ENCODE measurements at regions not wholly inside any gene's neighbourhood (a gene's known extent, or its start where the extent isn't known, plus 50 kb on each side); places are given as distances from the start of the nearest gene placed in this dataset.

GRCh38 chr12:124109760-124110159 lies 136.7 kb downstream of the ZNF664 start:
- Histone ChIP-seq H4K20me1 (ENCODE audit: insufficient read depth, low read length) (no peaks in the 10 kb centered on the region), H3K4me3 (ENCODE audit: insufficient read depth, low read length) (no peak overlapping the region), H3K27ac (ENCODE audit: low read depth, low read length) (no peak overlapping the region), H3K27me3 (ENCODE audit: insufficient read depth, low read length) (peaks cover 4% of the 10 kb centered on the region), H2AFZ (ENCODE audit: low read length) (no peak overlapping the region), H3K36me3 (ENCODE audit: insufficient read depth, low read length) (no peaks in the 10 kb centered on the region), H3K4me2 (ENCODE audit: insufficient read depth, low read length) (no peak overlapping the region), H3K9me3 (ENCODE audit: low read depth, low read length) (no peaks in the 10 kb centered on the region), H3K4me1 (ENCODE audit: insufficient read depth, low read length) (no peaks in the 10 kb centered on the region), H3K79me2 (ENCODE audit: insufficient read depth, low read length) (no peaks in the 10 kb centered on the region)
- DNase-seq (ENCODE audit: insufficient read length, low spot score, missing footprints), result peak; percentile 93
- TF ChIP-seq, protein P1, sequence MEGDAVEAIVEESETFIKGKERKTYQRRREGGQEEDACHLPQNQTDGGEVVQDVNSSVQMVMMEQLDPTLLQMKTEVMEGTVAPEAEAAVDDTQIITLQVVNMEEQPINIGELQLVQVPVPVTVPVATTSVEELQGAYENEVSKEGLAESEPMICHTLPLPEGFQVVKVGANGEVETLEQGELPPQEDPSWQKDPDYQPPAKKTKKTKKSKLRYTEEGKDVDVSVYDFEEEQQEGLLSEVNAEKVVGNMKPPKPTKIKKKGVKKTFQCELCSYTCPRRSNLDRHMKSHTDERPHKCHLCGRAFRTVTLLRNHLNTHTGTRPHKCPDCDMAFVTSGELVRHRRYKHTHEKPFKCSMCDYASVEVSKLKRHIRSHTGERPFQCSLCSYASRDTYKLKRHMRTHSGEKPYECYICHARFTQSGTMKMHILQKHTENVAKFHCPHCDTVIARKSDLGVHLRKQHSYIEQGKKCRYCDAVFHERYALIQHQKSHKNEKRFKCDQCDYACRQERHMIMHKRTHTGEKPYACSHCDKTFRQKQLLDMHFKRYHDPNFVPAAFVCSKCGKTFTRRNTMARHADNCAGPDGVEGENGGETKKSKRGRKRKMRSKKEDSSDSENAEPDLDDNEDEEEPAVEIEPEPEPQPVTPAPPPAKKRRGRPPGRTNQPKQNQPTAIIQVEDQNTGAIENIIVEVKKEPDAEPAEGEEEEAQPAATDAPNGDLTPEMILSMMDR (IDR thresholded peaks at IDR 0.05; ENCODE audit: extremely low read depth, low read depth, low read length), result no peak

DNA sequence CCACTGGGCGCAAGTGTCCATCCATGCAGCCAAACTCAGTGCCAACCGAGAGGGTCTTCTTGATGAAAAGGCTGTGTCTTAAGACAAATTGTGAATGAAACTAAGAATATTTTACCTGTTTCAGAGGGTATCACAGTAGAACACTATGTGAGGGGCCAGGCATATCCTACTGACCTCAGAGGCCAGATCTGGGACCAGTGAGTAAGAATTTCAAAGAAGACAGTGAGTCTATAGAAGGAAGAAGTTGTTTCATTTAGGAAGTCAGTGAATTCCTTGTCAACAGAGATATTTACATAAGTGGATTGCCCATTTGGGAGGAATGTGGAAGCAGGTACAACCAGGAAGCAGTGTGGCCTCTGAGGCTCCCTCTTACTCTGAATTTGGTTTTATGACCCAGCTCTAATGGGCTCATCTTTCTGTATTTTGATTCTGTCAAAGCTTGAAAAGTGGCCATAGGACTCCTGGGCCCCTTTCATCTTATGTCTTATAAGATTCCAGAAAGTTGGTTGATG lies 137.4 kb downstream of the ZNF664 start:
- H3K79me2 ChIP-seq (ENCODE audit: insufficient read depth, low read length), result no peaks in the 10 kb centered on the region
- no peaks in the 10 kb centered on the region for H3K4me1 ChIP-seq (ENCODE audit: insufficient read depth, low read length)
- no peak for DNase-seq (ENCODE audit: insufficient read length, low spot score, missing footprints)
- H3K27ac ChIP-seq (ENCODE audit: low read depth, low read length), result no peak overlapping the region
- H3K4me2 ChIP-seq (ENCODE audit: insufficient read depth, low read length), result no peak overlapping the region
- H4K20me1 ChIP-seq (ENCODE audit: insufficient read depth, low read length), result no peaks in the 10 kb centered on the region
- H2AFZ ChIP-seq (ENCODE audit: low read length), result no peak overlapping the region
- no peak overlapping the region for H3K4me3 ChIP-seq (ENCODE audit: insufficient read depth, low read length)
- peaks cover 11% of the 10 kb centered on the region for H3K27me3 ChIP-seq (ENCODE audit: insufficient read depth, low read length)
- TF ChIP-seq, protein P1 (IDR thresholded peaks at IDR 0.05; ENCODE audit: extremely low read depth, low read depth, low read length), result no peak
- no peaks in the 10 kb centered on the region for H3K36me3 ChIP-seq (ENCODE audit: insufficient read depth, low read length)
- no peaks in the 10 kb centered on the region for H3K9me3 ChIP-seq (ENCODE audit: low read depth, low read length)

DNA sequence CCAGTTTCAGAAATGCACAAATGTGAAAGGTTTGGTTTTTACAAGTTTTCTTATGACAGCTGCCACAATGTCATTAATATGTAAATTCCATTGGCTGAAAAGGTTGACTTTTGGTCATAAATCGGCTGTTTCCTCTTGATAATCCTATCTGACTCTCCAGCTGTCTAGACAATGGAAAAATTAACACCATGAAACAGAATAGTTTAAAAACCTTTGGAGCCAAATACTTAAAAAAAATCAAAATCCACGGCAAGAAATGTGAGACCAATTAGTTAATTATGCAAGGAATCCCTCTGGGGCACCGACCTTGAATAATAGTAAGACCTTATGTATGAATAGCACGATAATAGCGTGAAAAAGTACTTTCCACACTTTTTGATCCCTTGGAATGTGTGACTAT lies 138.0 kb downstream of the ZNF664 start:
- H2AFZ ChIP-seq (ENCODE audit: low read length), result no peak overlapping the region
- H3K27ac ChIP-seq (ENCODE audit: low read depth, low read length), result no peak overlapping the region
- H3K36me3 ChIP-seq (ENCODE audit: insufficient read depth, low read length), result no peaks in the 10 kb centered on the region
- H3K9me3 ChIP-seq (ENCODE audit: low read depth, low read length), result no peaks in the 10 kb centered on the region
- DNase-seq (ENCODE audit: insufficient read length, low spot score, missing footprints), result no peak
- H3K4me3 ChIP-seq (ENCODE audit: insufficient read depth, low read length), result no peak overlapping the region
- TF ChIP-seq, protein P1 (IDR thresholded peaks at IDR 0.05; ENCODE audit: extremely low read depth, low read depth, low read length), result no peak
- no peaks in the 10 kb centered on the region for H3K4me1 ChIP-seq (ENCODE audit: insufficient read depth, low read length)
- H3K4me2 ChIP-seq (ENCODE audit: insufficient read depth, low read length), result no peak overlapping the region
- H3K79me2 ChIP-seq (ENCODE audit: insufficient read depth, low read length), result no peaks in the 10 kb centered on the region
- peaks cover 16% of the 10 kb centered on the region for H3K27me3 ChIP-seq (ENCODE audit: insufficient read depth, low read length)
- no peaks in the 10 kb centered on the region for H4K20me1 ChIP-seq (ENCODE audit: insufficient read depth, low read length)

DNA sequence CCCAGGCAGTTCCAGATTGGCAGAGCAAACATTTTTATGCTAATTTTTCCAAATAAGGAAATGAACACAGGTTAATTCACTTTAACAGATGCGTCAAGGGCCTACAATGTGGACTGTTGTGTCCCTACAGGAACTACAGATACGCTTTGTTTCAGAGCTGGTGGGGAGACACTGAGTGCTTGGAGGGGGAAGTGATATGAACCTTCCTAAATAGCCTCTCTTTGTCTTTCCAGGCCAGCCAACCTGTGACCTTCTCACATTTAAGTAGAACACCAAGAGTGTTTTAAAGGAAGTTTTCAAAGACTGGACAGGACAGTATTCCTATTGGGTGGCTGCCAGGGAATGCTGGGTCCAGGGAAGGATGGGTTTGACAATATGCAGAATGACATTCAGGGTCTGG lies 141.3 kb downstream of the ZNF664 start:
- DNase-seq (ENCODE audit: insufficient read length, low spot score, missing footprints), result no peak
- no peaks in the 10 kb centered on the region for H3K79me2 ChIP-seq (ENCODE audit: insufficient read depth, low read length)
- no peaks in the 10 kb centered on the region for H3K36me3 ChIP-seq (ENCODE audit: insufficient read depth, low read length)
- TF ChIP-seq, protein P1 (IDR thresholded peaks at IDR 0.05; ENCODE audit: extremely low read depth, low read depth, low read length), result no peak
- H3K27me3 ChIP-seq (ENCODE audit: insufficient read depth, low read length), result peaks cover 27% of the 10 kb centered on the region
- H3K4me3 ChIP-seq (ENCODE audit: insufficient read depth, low read length), result no peak overlapping the region
- no peaks in the 10 kb centered on the region for H3K9me3 ChIP-seq (ENCODE audit: low read depth, low read length)
- H2AFZ ChIP-seq (ENCODE audit: low read length), result no peak overlapping the region
- H4K20me1 ChIP-seq (ENCODE audit: insufficient read depth, low read length), result no peaks in the 10 kb centered on the region
- H3K27ac ChIP-seq (ENCODE audit: low read depth, low read length), result no peak overlapping the region
- no peaks in the 10 kb centered on the region for H3K4me1 ChIP-seq (ENCODE audit: insufficient read depth, low read length)
- no peak overlapping the region for H3K4me2 ChIP-seq (ENCODE audit: insufficient read depth, low read length)
